Right cardiac atrium (tissue), 5 donors: ENCODE measurements at regions not wholly inside any gene's neighbourhood (a gene's known extent, or its start where the extent isn't known, plus 50 kb on each side); places are given as distances from the start of the nearest gene placed in this dataset.
A peak's percentile ranks its signal among the peaks of the same experiment; 100 is the strongest.

ENCODE experiments used
- ATAC-seq, 2 donors: fragments of 200-7000 bp; cut with Tn5 transposase; one replicate each; pipeline versions ENCODE4 v1.8.0 to v1.9.1; 2020; ENCODE audit warnings: moderate library complexity in 2 of 2, mild to moderate bottlenecking in 1 of 2
- DNase-seq, 3 donors: peaks; one replicate each; pipeline ENCODE4 v3.0.0-alpha.2; 2020
- H3K27ac ChIP-seq: one replicate; pipeline ENCODE4 v1.5.1; 2013; ENCODE audit warnings: mild to moderate bottlenecking, low read length, control low read depth, moderate library complexity
- H3K27me3 ChIP-seq: one replicate; pipeline ENCODE4 v1.6.1; 2013; ENCODE audit not compliant: control insufficient read depth, insufficient read depth
- H3K4me1 ChIP-seq: one replicate; pipeline ENCODE4 v1.6.1; 2013; ENCODE audit warnings: low read length; ENCODE audit not compliant: control insufficient read depth, insufficient read depth
- H3K4me3 ChIP-seq: one replicate; pipeline ENCODE4 v1.5.1; 2013; ENCODE audit warnings: low read length, control low read depth
- H3K9me3 ChIP-seq: one replicate; pipeline ENCODE4 v1.6.1; 2013; ENCODE audit warnings: low read length; ENCODE audit not compliant: control insufficient read depth
- WGBS: extraction: QIAGEN DNeasy Blood & Tissue Kit; methylation state at CpG from one replicate; pipeline ENCODE4 v1.1.7; 2013; 5-methylcytosine and 5-hydroxymethylcytosine counted together
- intact Hi-C, 4 donors: fragments of 100-400 bp; cut with DNase I; formaldehyde crosslinking; loops; one replicate each; pipeline versions ENCODE4 v1.11.0 to v1.14.0; 2022 to 2023
- donor health status: healthy with polysubstance abuse.
- donor health status: DM: no; HTN: yes; CAD: no.
- donor health status: DM: no; HTN: no; CAD: no.
- donor health status: DM: no; HTN: yes; CAD: no; lungs with severe emphysema.
- donor health status: DM: yes; HTN: yes; CAD: no.

- WGBS = 60% methylated on average over 3 of the region's 3 CpGs
- H3K27me3 ChIP-seq = no peaks in the 10 kb centered on the region
- no peak overlapping the region for H3K4me3 ChIP-seq
- no peaks in the 10 kb centered on the region for H3K4me1 ChIP-seq
- no peak for DNase-seq
- no peaks in the 10 kb centered on the region for H3K9me3 ChIP-seq
- H3K27ac ChIP-seq = no peak overlapping the region
- intact Hi-C loops = no loop called here
- no peak for ATAC-seq
Observed at GRCh38 chrX:75989806-75990590, 182.9 kb upstream of the PBDC1 start.

DNA sequence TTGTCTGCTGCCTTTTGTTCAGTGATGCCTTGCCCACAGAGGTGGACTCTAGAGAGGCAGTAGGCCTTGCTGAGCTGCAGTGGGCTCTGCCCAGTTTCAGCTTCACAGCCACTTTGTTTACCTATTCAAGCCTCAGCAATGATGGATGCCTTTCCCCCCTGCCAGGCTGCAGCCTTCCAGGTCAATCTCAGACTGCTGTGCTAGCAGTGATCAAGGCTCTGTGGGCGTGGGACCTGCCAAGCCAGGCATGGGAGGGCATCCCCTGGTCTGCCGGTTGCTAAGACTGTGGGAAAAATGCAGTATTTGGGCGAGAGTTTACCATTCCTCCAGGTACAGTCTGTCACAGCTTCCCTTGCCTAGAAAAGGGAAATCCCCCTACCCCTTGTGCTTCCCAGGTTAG lies 175.2 kb upstream of the PBDC1 start:
- H3K27me3 ChIP-seq = no peaks in the 10 kb centered on the region
- WGBS = 22% methylated on average over 3 of the region's 3 CpGs
- intact Hi-C loops = no loop called here
- no peaks in the 10 kb centered on the region for H3K9me3 ChIP-seq
- H3K4me1 ChIP-seq = no peaks in the 10 kb centered on the region
- no peak overlapping the region for H3K27ac ChIP-seq
- H3K4me3 ChIP-seq = no peak overlapping the region
- DNase-seq (no peak), ATAC-seq (no peak)

- H3K4me3 ChIP-seq = no peak overlapping the region
- WGBS = 54% methylated on average over 3 of the region's 3 CpGs
- ATAC-seq = no peak
- H3K9me3 ChIP-seq = no peaks in the 10 kb centered on the region
- H3K27me3 ChIP-seq = no peaks in the 10 kb centered on the region
- H3K4me1 ChIP-seq = no peaks in the 10 kb centered on the region
- H3K27ac ChIP-seq = no peak overlapping the region
- no peak for DNase-seq
- intact Hi-C loops = no loop called here
Observed at GRCh38 chrX:76014321-76014720, 158.5 kb upstream of the PBDC1 start.

- WGBS = 87% methylated on average over 7 of the region's 7 CpGs
- no peak for DNase-seq
Observed at GRCh38 chrX:76026292-76026691, 146.6 kb upstream of the PBDC1 start.

GRCh38 chrX:76026751-76027150 lies 146.1 kb upstream of the PBDC1 start:
- DNase-seq (no peak), ATAC-seq (no peak)
- H3K4me1 ChIP-seq = no peaks in the 10 kb centered on the region
- no peaks in the 10 kb centered on the region for H3K27me3 ChIP-seq
- H3K9me3 ChIP-seq = no peaks in the 10 kb centered on the region
- 82% methylated on average over 3 of the region's 3 CpGs for WGBS
- no peak overlapping the region for H3K27ac ChIP-seq
- H3K4me3 ChIP-seq = no peak overlapping the region
- intact Hi-C loops = no loop called here

More at GRCh38 chrX:76026292-76026691, 146.6 kb upstream of the PBDC1 start:
- Histone ChIP-seq H3K27me3 (no peaks in the 10 kb centered on the region), H3K27ac (no peak overlapping the region), H3K4me1 (no peaks in the 10 kb centered on the region), H3K4me3 (no peak overlapping the region), H3K9me3 (no peaks in the 10 kb centered on the region)
- intact Hi-C loops = no loop called here
- ATAC-seq = no peak

GRCh38 chrX:76029385-76029784 lies 143.5 kb upstream of the PBDC1 start:
- 94% methylated on average over 27 of the region's 27 CpGs for WGBS
- intact Hi-C loops = no loop called here
- Histone ChIP-seq H3K9me3 (no peaks in the 10 kb centered on the region), H3K27me3 (no peaks in the 10 kb centered on the region), H3K27ac (no peak overlapping the region), H3K4me1 (no peaks in the 10 kb centered on the region), H3K4me3 (no peak overlapping the region)
- ATAC-seq (no peak), DNase-seq (peak in 1 of 3 donors; percentile 38)

- no peak overlapping the region for H3K27ac ChIP-seq
- WGBS = 34% methylated on average over 1 of the region's 1 CpG
Observed at GRCh38 chrX:76064825-76065224, 108.0 kb upstream of the PBDC1 start.

GRCh38 chrX:76076124-76076523 lies 96.7 kb upstream of the PBDC1 start:
- intact Hi-C loops = no loop called here
- no peak overlapping the region for H3K4me3 ChIP-seq
- no peaks in the 10 kb centered on the region for H3K27me3 ChIP-seq
- no peak for DNase-seq
- no peak for ATAC-seq
- H3K27ac ChIP-seq = no peak overlapping the region
- H3K9me3 ChIP-seq = no peaks in the 10 kb centered on the region
- H3K4me1 ChIP-seq = no peaks in the 10 kb centered on the region

More at GRCh38 chrX:76064825-76065224, 108.0 kb upstream of the PBDC1 start:
- no peak for DNase-seq
- no peak overlapping the region for H3K4me3 ChIP-seq
- H3K27me3 ChIP-seq = no peaks in the 10 kb centered on the region
- ATAC-seq = no peak
- no peaks in the 10 kb centered on the region for H3K9me3 ChIP-seq
- no peaks in the 10 kb centered on the region for H3K4me1 ChIP-seq
- intact Hi-C loops = no loop called here

DNA sequence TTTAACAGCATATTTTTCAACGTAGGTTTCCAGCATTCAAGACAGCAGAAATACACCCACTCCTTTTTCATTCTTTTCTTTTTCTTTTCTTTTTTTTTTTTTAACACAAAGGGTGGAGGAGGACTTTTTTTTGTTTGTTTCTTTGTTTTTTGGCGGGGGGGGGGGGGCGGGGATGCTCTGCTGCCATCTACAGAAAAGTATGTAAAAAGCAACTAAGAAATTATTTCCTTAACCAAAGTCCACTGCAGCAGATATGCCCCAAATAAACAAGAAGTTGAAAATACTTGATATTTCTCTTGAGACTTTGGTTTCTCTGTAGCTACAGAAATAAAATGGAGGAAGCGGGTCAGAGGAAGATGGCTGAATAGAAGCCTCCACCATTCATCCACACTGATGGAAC lies 63.2 kb upstream of the PBDC1 start:
- Histone ChIP-seq H3K9me3 (no peaks in the 10 kb centered on the region), H3K4me3 (no peak overlapping the region)
- 26% methylated on average over 3 of the region's 4 CpGs for WGBS

More for the DNA sequence above, 63.2 kb upstream of the PBDC1 start:
- Histone ChIP-seq H3K4me1 (no peaks in the 10 kb centered on the region), H3K27ac (no peak overlapping the region), H3K27me3 (no peaks in the 10 kb centered on the region)
- intact Hi-C loops = no loop called here
- ATAC-seq (no peak), DNase-seq (no peak)
